ENCODE measurements at regions not wholly inside any gene's neighbourhood (a gene's known extent, or its start where the extent isn't known, plus 50 kb on each side); places are given as distances from the start of the nearest gene placed in this dataset.

GRCh38 chr3:124397088-124397487 lies 333.2 kb upstream of the UMPS start:
- H3K14ac ChIP-seq (ENCODE audit: insufficient read length), result no peak overlapping the region
- FAIRE-seq, result no peak
- no peak overlapping the region for H4K8ac ChIP-seq (ENCODE audit: extremely low read depth, insufficient read depth, low read length)
- no peak overlapping the region for H3K18ac ChIP-seq (ENCODE audit: extremely low read depth, low read length)
- H3K23ac ChIP-seq (ENCODE audit: insufficient read length), result no peak overlapping the region
- no peak overlapping the region for H3K56ac ChIP-seq (replicated peaks; ENCODE audit: insufficient read length, low read depth, low read length)
- no peak overlapping the region for H3K9ac ChIP-seq (replicated peaks in 1 of 4; ENCODE audit: extremely low read depth in 1 of 4, low read depth in 3 of 4, low read length in 3 of 4)
- TF ChIP-seq ZNF274 (IDR thresholded peaks at IDR 0.05; ENCODE audit: borderline replicate concordance, extremely low read depth, low read length) (no peak), SAP30 (IDR thresholded peaks at IDR 0.05; ENCODE audit: insufficient read depth, insufficient replicate concordance, low read length) (no peak), GABPA (IDR thresholded peaks at IDR 0.05; ENCODE audit: borderline replicate concordance, insufficient read depth, low read length) (no peak), GTF2F1 (IDR thresholded peaks at IDR 0.05; ENCODE audit: borderline replicate concordance, low read depth, low read length) (no peak), BACH1 (IDR thresholded peaks at IDR 0.05; ENCODE audit: low read length) (no peak), CHD1 (IDR thresholded peaks at IDR 0.05; ENCODE audit: low read depth, low read length) (no peak), EP300 (IDR thresholded peaks at IDR 0.05; ENCODE audit: borderline replicate concordance in 1 of 2, low read depth in 2 of 2, low read length in 2 of 2) (no peak)
- H2BK12ac ChIP-seq (ENCODE audit: low read depth, low read length), result no peak overlapping the region
- H3K79me2 ChIP-seq (ENCODE audit: control insufficient read depth in 1 of 2, insufficient read depth in 2 of 2, low read length in 2 of 2), result no peaks in the 10 kb centered on the region
- no peak overlapping the region for H2BK15ac ChIP-seq (ENCODE audit: low read length)
- H3K23me2 ChIP-seq (ENCODE audit: low read depth, low read length), result no peaks in the 10 kb centered on the region
- H3K4ac ChIP-seq (replicated peaks; ENCODE audit: insufficient read length, low read depth, low read length), result no peak overlapping the region
- H3K4me3 ChIP-seq (ENCODE audit: extremely low read depth in 1 of 4, insufficient read depth in 2 of 4, low read depth in 3 of 4, low read length in 4 of 4), result no peak overlapping the region
- CTCF ChIA-PET (ENCODE audit: partially characterized antibody), result interaction anchor here (1.0 to 1.2 kb wide), 3 partner anchors 12 to 116 kb away, joined by 3 to 4 read pairs (median 4); no protein-coding TSS in a partner anchor
- H2BK5ac ChIP-seq (ENCODE audit: low read depth, low read length), result no peak overlapping the region
- no peak overlapping the region for H4K91ac ChIP-seq (replicated peaks; ENCODE audit: insufficient read length, low read length)
- no peaks in the 10 kb centered on the region; a peak in 2 of 7 replicates for H3K4me1 ChIP-seq (replicated peaks in 1 of 4; ENCODE audit: control insufficient read depth in 3 of 4, insufficient read depth in 4 of 4, low read length in 3 of 4)
- H3K27ac ChIP-seq (ENCODE audit: low read depth, low read length), result no peak overlapping the region
- no peak overlapping the region for H2BK20ac ChIP-seq (ENCODE audit: low read length)
- 95% methylated on average over 4 of the region's 4 CpGs; no CpG with 5 or more reads in 1 of the 2 experiments for WGBS, 2 experiments (ENCODE audit: extremely low coverage in 1 of 2, insufficient coverage in 1 of 2, insufficient read length in 1 of 2, insufficient replicate concordance in 2 of 2, low coverage in 1 of 2, low lambda C conversion rate in 2 of 2, missing lambda C conversion rate in 1 of 2)
- H4K5ac ChIP-seq (ENCODE audit: insufficient read length, low read depth, low read length), result no peak overlapping the region
- no peaks in the 10 kb centered on the region for H3K36me3 ChIP-seq (ENCODE audit: control insufficient read depth in 2 of 4, insufficient read depth in 4 of 4, low read length in 3 of 4)
- H3K27me3 ChIP-seq (replicated peaks in 1 of 4; ENCODE audit: control insufficient read depth in 3 of 4, extremely low read depth in 1 of 4, insufficient read depth in 3 of 4, low read length in 3 of 4), result no peaks in the 10 kb centered on the region
- no peak for DNase-seq (ENCODE audit: low read depth in 1 of 2, low spot score in 2 of 2)
- no peaks in the 10 kb centered on the region for H3K9me3 ChIP-seq (ENCODE audit: insufficient read depth in 2 of 2, low read depth in 1 of 2, low read length in 1 of 2)
- H3K4me2 ChIP-seq (ENCODE audit: insufficient read depth in 1 of 2, low read depth in 2 of 2, low read length in 2 of 2), result no peak overlapping the region
- H2AK5ac ChIP-seq (ENCODE audit: low read depth, low read length), result no peak overlapping the region
- no peaks in the 10 kb centered on the region for H4K20me1 ChIP-seq (replicated peaks in 1 of 2; ENCODE audit: control insufficient read depth in 1 of 2, insufficient read depth in 2 of 2, low read length in 2 of 2)
- no peaks in the 10 kb centered on the region for H3K79me1 ChIP-seq (ENCODE audit: low read depth, low read length)
- no peak overlapping the region for H2AFZ ChIP-seq (ENCODE audit: low read length)
- POLR2A ChIA-PET (ENCODE audit: partially characterized antibody), result no interaction called here
- no peak overlapping the region for H2BK120ac ChIP-seq (replicated peaks; ENCODE audit: low read depth, low read length)
